22Rv1 (cell line): ENCODE measurements at regions not wholly inside any gene's neighbourhood (a gene's known extent, or its start where the extent isn't known, plus 50 kb on each side); places are given as distances from the start of the nearest gene placed in this dataset.

Source experiments
- H3K27ac ChIP-seq: fragments of 450-650 bp; 2 replicates; pipeline ENCODE4 v1.5.1; 2017
- CTCF ChIP-seq: fragments of 450-650 bp; IDR thresholded peaks from 2 replicates; pipeline ENCODE4 v1.5.1; 2017; ENCODE audit warnings: mild to moderate bottlenecking
- ZFX ChIP-seq: fragments of 450-650 bp; IDR thresholded peaks from 2 replicates; pipeline ENCODE4 v1.6.1; 2017; ENCODE audit warnings: antibody characterized with exemption, borderline replicate concordance

GRCh38 chr6:4687989-4688947 is 87.9 kb upstream of the CDYL start:
- TF ChIP-seq CTCF (no peak), ZFX (no peak)
- H3K27ac ChIP-seq, result peak overlapping the region; percentile 56

- TF ChIP-seq CTCF (no peak), ZFX (no peak)
- peak overlapping the region; percentile 56 for H3K27ac ChIP-seq
Observed at GRCh38 chr6:4687656-4687988, 88.6 kb upstream of the CDYL start.

GRCh38 chr6:4682431-4683097 is 93.6 kb upstream of the CDYL start:
- no peak overlapping the region for H3K27ac ChIP-seq

GRCh38 chr6:4678506-4679300 is 97.5 kb upstream of the CDYL start:
- TF ChIP-seq CTCF (no peak), ZFX (no peak)
- H3K27ac ChIP-seq, result no peak overlapping the region

More at GRCh38 chr6:4682431-4683097, 93.6 kb upstream of the CDYL start:
- no peak for TF ChIP-seq ZFX
- no peak for TF ChIP-seq CTCF

GRCh38 chr6:4677751-4678065 is 98.5 kb upstream of the CDYL start:
- H3K27ac ChIP-seq, result no peak overlapping the region
- TF ChIP-seq ZFX (no peak), CTCF (no peak)

GRCh38 chr6:4677011-4677750 is 99.0 kb upstream of the CDYL start:
- no peak overlapping the region for H3K27ac ChIP-seq
- no peak for TF ChIP-seq CTCF
- TF ChIP-seq ZFX, result no peak
